BLaER1 treated with 17β-estradiol and CSF1 and Interleukin-3, amounts not matched to agents 10 nM and 100 nM (cell line): ENCODE measurements at regions not wholly inside any gene's neighbourhood (a gene's known extent, or its start where the extent isn't known, plus 50 kb on each side); places are given as distances from the start of the nearest gene placed in this dataset.
"Not testable (repeated sequence)": the region's sequence is repeated elsewhere in the genome, so short reads cannot be mapped to it uniquely, and the experiment has no call there.

Experiments
- H3K27ac ChIP-seq, 11 experiments: shearing (Covaris generic); formaldehyde crosslinking; 2 replicates each; pipeline ENCODE4 v1.8.1; 2022
- H3K27me3 ChIP-seq, 11 experiments: shearing (Covaris generic); formaldehyde crosslinking; 2 replicates each; pipeline ENCODE4 v1.8.1; 2022
- H3K36me3 ChIP-seq, 11 experiments: shearing (Covaris generic); formaldehyde crosslinking; 2 replicates each; pipeline ENCODE4 v1.8.1; 2022
- H3K4me1 ChIP-seq, 10 experiments: shearing (Covaris generic); formaldehyde crosslinking; 2 replicates each; pipeline ENCODE4 v1.8.1; 2022
- H3K4me2 ChIP-seq, 11 experiments: shearing (Covaris generic); formaldehyde crosslinking; 2 replicates each; pipeline ENCODE4 v1.8.1; 2022
- H3K4me3 ChIP-seq, 10 experiments: shearing (Covaris generic); formaldehyde crosslinking; 2 replicates each; pipeline ENCODE4 v1.8.1; 2022
- H3K9ac ChIP-seq, 11 experiments: shearing (Covaris generic); formaldehyde crosslinking; 2 replicates each; pipeline ENCODE4 v1.8.1; 2022
- H3K9me3 ChIP-seq, 11 experiments: shearing (Covaris generic); formaldehyde crosslinking; replicated peaks in 1 of 11; 2 replicates each; pipeline ENCODE4 v1.8.1; 2022
- H4K20me1 ChIP-seq, 11 experiments: shearing (Covaris generic); formaldehyde crosslinking; 2 replicates each; pipeline ENCODE4 v1.8.1; 2022
- Cebpa-rat ChIP-seq, 11 experiments: shearing (Covaris generic); IDR thresholded peaks; 2 replicates each; pipeline ENCODE4 v1.8.1; 2022

GRCh38 chr2:234559609-234560008, 62.7 kb upstream of the ARL4C start:
- Histone ChIP-seq H3K27ac (no peak overlapping the region), H3K9ac (no peak overlapping the region), H3K4me3 (no peak overlapping the region), H3K36me3 (no peaks in the 10 kb centered on the region), H3K9me3 (peaks cover 20 to 33% (median 24%) of the 10 kb centered on the region in 11 experiments; a peak in 21 of 22 replicates), H3K27me3 (no peaks in the 10 kb centered on the region), H3K4me1 (peaks cover 0 to 27% (median 23%) of the 10 kb centered on the region in 10 experiments; a peak in 16 of 20 replicates), H3K4me2 (no peak overlapping the region), H4K20me1 (no peaks in the 10 kb centered on the region)
- TF ChIP-seq Cebpa-rat (IDR thresholded peaks at IDR 0.05): no peak

- Histone ChIP-seq H3K27me3 (no peaks in the 10 kb centered on the region), H3K27ac (no peak overlapping the region), H3K4me1 (peaks cover 0 to 18% (median 14%) of the 10 kb centered on the region in 10 experiments; a peak in 16 of 20 replicates), H4K20me1 (no peaks in the 10 kb centered on the region), H3K4me3 (no peak overlapping the region), H3K4me2 (no peak overlapping the region), H3K36me3 (no peaks in the 10 kb centered on the region), H3K9me3 (peaks cover 20 to 42% (median 25%) of the 10 kb centered on the region in 11 experiments; a peak in 21 of 22 replicates), H3K9ac (no peak overlapping the region)
- TF ChIP-seq Cebpa-rat (IDR thresholded peaks at IDR 0.05): no peak
These were observed 61.8 kb upstream of the ARL4C start for GRCh38 chr2:234558642-234559041.

DNA sequence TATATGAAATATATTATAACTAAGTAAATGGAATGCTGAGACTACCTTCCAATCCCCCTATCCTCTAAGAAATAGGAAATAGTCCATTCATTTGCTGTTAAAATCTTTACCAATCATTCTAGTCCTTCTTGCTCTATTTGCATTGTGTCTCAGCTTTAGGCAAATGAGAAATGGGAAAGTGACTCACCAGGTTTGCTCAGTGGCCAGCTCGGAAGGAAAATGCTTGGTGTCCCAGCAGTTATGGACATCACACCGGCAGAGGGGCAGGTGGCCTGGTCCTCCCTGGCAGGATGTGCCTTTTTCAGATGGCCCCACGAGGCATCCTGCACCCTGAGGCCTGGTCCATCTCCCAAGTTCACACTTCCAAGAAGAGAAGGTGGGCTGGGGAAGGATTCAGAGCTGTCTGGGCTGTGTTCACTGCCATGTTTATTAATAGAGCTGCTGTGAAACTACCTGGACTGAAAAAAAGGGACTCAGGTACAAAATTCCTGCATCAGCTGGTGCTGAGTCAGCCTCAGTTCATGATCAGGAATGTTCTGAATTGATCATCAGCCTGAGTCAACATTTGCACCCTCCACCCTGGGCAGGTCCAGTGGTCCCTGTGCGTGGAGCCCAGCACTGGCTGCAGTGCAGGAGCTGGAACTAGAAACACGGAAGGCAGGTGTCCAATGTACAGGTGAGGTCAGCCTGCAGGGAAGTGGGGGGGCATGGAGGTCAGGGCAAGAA, 60.1 kb upstream of the ARL4C start:
- Histone ChIP-seq H3K36me3 (no peaks in the 10 kb centered on the region), H3K27me3 (no peaks in the 10 kb centered on the region), H4K20me1 (no peaks in the 10 kb centered on the region), H3K4me1 (peaks cover 0 to 17% (median 12%) of the 10 kb centered on the region in 10 experiments; a peak in 16 of 20 replicates), H3K9ac (no peak overlapping the region), H3K9me3 (peaks cover 20 to 51% (median 25%) of the 10 kb centered on the region in 11 experiments; a peak in 21 of 22 replicates), H3K4me2 (no peak overlapping the region), H3K4me3 (no peak overlapping the region), H3K27ac (no peak overlapping the region)
- TF ChIP-seq Cebpa-rat (IDR thresholded peaks at IDR 0.05): no peak

DNA sequence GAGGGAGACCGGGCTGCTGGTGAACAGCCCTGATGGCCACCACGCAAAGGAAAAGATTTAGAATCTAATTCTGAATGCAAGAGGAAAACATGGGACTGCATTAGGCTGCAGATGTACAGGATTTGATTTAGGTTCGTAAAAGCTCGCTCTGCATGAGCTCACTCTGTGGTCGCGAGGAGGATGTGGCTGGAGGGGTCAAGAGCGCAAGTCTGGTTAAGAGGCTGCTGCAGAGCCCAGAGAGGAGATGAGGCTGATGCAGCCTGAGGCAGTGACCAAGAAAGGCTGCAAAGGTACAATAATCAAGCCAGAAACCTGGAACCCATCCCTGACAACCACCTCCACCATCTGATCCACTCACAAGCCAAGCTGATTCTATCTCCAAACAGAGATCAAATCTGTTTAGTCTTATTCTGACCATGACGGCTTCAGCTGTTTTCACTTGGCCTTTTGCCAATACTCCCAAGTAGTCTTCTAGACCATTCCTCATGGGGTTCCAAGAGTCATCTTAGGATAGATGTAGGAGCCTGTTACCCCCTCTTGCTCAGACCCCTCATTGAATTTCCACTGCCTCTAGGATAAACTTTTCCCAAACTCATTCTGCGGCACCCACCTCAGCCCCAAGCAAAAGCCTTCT, 58.9 kb upstream of the ARL4C start:
- TF ChIP-seq Cebpa-rat (IDR thresholded peaks at IDR 0.05): no peak
- H4K20me1 ChIP-seq: no peaks in the 10 kb centered on the region
- peaks cover 10 to 39% (median 14%) of the 10 kb centered on the region in 11 experiments; a peak in 20 of 22 replicates for H3K9me3 ChIP-seq
- no peaks in the 10 kb centered on the region for H3K36me3 ChIP-seq
- no peak overlapping the region for H3K27ac ChIP-seq
- no peak overlapping the region for H3K4me3 ChIP-seq
- peaks cover 0 to 26% (median 19%) of the 10 kb centered on the region in 10 experiments; a peak in 16 of 20 replicates for H3K4me1 ChIP-seq
- H3K27me3 ChIP-seq: no peaks in the 10 kb centered on the region
- no peak overlapping the region for H3K9ac ChIP-seq
- peak overlapping the region in 10 of 11 experiments; percentile 20 to 72 (median 53); a peak in 19 of 22 replicates for H3K4me2 ChIP-seq

GRCh38 chr2:234555161-234555560, 58.3 kb upstream of the ARL4C start:
- peak overlapping the region in 9 of 11 experiments; percentile 20 to 72 (median 57); a peak in 16 of 22 replicates for H3K4me2 ChIP-seq
- no peak for TF ChIP-seq Cebpa-rat (IDR thresholded peaks at IDR 0.05)

DNA sequence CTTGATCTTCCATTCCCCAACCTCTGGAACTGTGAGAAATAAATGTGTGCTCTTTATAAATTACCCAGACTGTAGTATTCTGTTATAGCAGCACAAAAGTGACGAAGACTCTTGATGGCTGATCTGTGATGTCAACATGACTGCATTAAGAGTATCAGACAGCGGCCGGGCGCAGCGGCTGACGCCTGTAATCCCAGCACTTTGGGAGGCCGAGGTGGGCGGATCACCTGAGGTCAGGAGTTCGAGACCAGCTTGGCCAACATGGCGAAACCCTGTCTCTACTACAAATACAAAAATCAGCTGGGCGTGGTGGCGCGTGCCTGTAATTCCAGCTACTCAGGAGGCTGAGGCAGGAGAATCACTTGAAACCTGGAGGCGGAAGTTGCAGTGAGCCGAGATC, 56.3 kb upstream of the ARL4C start:
- not testable (repeated sequence) for H3K36me3 ChIP-seq, H3K27ac ChIP-seq, H4K20me1 ChIP-seq, H3K9ac ChIP-seq, H3K27me3 ChIP-seq, H3K4me2 ChIP-seq, H3K4me3 ChIP-seq
- peaks cover 6 to 26% (median 8%) of the 10 kb centered on the region in 11 experiments; a peak in 14 of 22 replicates for H3K9me3 ChIP-seq
- H3K4me1 ChIP-seq: peaks cover 0 to 51% (median 41%) of the 10 kb centered on the region in 10 experiments; a peak in 16 of 20 replicates

More at GRCh38 chr2:234555161-234555560, 58.3 kb upstream of the ARL4C start:
- Histone ChIP-seq H3K27ac (no peak overlapping the region), H3K9me3 (peaks cover 6 to 33% (median 9%) of the 10 kb centered on the region in 11 experiments; a peak in 16 of 22 replicates), H3K4me1 (peaks cover 0 to 32% (median 25%) of the 10 kb centered on the region in 10 experiments; a peak in 16 of 20 replicates), H3K36me3 (no peaks in the 10 kb centered on the region), H3K4me3 (no peak overlapping the region), H3K27me3 (no peaks in the 10 kb centered on the region), H3K9ac (no peak overlapping the region), H4K20me1 (no peaks in the 10 kb centered on the region)

DNA sequence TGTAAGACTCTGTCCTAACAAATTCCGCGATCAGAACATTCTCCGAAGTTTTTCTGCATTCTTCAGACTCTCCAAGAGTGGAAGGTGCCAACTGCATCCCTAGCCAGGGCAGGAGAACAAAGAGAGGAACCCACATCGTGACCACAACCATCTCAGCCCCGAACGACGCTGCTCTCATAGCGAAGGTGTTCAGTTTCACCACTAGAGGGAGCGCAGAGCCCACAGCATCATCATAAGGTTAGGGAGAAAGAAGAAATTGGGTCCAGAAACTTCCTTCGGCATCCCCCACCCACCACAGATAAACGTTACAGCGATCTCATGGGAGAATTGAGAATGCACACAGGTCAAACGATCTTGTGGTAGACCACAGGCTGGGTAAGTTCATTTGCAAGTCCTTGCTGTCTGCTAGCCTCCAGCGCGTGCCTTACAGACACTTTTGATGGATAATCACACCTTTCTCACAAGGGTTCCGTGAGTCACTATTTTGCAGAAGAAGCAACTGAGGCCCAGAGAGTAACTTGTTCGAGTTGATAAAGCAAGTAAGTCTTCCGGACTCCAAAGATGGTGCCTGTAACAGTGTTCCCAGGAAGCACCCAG, 53.7 kb upstream of the ARL4C start:
- no peak overlapping the region for H3K4me3 ChIP-seq
- no peak for TF ChIP-seq Cebpa-rat (IDR thresholded peaks at IDR 0.05)
- no peak overlapping the region for H3K9ac ChIP-seq
- H3K27me3 ChIP-seq: no peaks in the 10 kb centered on the region
- peak overlapping the region in 10 of 11 experiments; percentile 5 to 70 (median 64); a peak in 17 of 22 replicates for H3K4me2 ChIP-seq
- no peaks in the 10 kb centered on the region for H3K36me3 ChIP-seq
- H3K27ac ChIP-seq: peak overlapping the region in 1 of 11 experiments; percentile 16; a peak in 1 of 22 replicates
- peaks cover 0 to 52% (median 37%) of the 10 kb centered on the region in 10 experiments; a peak in 16 of 20 replicates for H3K4me1 ChIP-seq
- H3K9me3 ChIP-seq: peaks cover 6 to 26% (median 8%) of the 10 kb centered on the region in 11 experiments; a peak in 14 of 22 replicates
- peaks cover 0 to 7% (median 0%) of the 10 kb centered on the region in 11 experiments; a peak in 1 of 22 replicates for H4K20me1 ChIP-seq

GRCh38 chr2:234550056-234550455, 53.2 kb upstream of the ARL4C start:
- no peak for TF ChIP-seq Cebpa-rat (IDR thresholded peaks at IDR 0.05)
- Histone ChIP-seq H3K9me3 (peaks cover 1 to 22% (median 5%) of the 10 kb centered on the region in 11 experiments; a peak in 13 of 22 replicates), H3K9ac (no peak overlapping the region), H3K27me3 (no peaks in the 10 kb centered on the region), H3K4me2 (peak overlapping the region in 6 of 11 experiments; percentile 58 to 65 (median 64); a peak in 9 of 22 replicates), H3K4me1 (peaks cover 0 to 47% (median 32%) of the 10 kb centered on the region in 10 experiments; a peak in 14 of 20 replicates), H3K27ac (no peak overlapping the region), H4K20me1 (peaks cover 0 to 7% (median 0%) of the 10 kb centered on the region in 11 experiments; a peak in 1 of 22 replicates), H3K4me3 (no peak overlapping the region), H3K36me3 (no peaks in the 10 kb centered on the region)
